NCI-H82 treated with DMSO at 0.1 percent for 48 hours (cell line): ENCODE measurements at regions not wholly inside any gene's neighbourhood (a gene's known extent, or its start where the extent isn't known, plus 50 kb on each side); places are given as distances from the start of the nearest gene placed in this dataset.

Experiments used
- DNase-seq: peaks from one replicate; lab custom pipeline; 2025; ENCODE audit not compliant: unreplicated experiment; lab: John Stamatoyannopoulos, UW

DNA sequence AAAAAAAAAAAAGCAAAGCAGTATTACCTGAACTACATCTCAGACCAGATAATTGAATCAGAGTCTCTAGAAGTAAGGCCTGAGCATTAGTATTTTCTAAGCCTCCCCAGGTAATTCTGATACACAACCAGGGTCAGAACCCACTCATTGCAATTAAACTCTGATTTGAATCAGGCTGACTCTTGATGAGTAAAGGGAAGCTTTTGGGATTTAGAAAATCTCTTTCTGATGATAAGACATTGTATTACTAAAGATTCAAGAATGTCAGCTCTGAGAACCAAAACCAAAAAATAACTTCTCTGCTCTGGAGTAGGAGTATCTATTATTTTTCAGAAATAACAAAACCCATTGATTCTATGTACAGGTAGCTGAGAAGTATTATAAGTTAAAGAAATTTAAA, 100.1 kb upstream of the COL21A1 start:
- DNase-seq: no peak

DNA sequence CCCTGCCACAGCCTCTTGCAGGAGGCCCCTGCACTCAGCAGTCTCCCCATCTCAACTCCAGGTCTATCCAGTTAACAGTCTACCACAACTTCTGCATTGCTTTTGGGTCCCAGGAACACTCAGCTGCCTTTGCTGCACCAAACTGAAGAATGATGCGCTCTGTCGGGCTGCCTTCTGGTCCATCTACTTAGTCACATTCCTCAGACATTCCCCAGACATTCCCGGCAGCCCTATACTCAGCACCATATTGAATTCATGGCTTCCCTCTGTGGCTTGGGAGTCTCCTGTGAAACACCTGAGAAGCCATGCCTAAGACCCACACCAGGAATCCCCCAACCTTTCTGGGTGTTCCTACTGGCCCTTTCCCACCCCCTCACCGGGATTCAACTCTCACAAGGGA, 99.6 kb upstream of the COL21A1 start:
- DNase-seq: no peak

DNA sequence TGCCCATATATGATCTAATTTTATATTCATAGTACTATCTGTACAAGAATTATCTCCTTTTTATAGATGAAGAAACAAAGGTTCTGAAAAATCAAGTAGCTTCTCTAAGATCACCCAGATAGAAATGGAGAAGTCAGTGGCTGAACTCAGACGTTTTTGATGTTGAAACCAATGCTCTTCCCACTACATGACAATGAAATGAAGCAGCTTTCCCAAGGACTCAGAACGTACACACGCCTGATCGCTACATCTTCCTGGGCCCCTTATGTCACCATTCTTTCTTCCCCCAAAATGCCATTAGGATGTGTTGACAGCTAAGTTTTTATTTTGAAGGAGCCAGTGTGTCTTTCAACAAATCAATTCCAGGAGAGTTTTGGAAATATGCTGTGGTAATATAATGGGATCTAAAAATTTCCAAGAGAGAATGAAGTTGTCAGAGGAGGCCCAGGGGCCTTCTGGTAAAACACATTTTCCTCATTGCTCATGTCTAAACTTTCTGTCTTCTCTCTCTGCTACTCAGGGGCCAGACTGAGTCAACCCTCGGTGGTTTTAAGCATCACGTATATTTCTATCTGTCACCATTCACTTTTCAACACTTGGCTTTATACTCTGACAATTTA, 98.1 kb upstream of the COL21A1 start:
- DNase-seq: no peak

DNA sequence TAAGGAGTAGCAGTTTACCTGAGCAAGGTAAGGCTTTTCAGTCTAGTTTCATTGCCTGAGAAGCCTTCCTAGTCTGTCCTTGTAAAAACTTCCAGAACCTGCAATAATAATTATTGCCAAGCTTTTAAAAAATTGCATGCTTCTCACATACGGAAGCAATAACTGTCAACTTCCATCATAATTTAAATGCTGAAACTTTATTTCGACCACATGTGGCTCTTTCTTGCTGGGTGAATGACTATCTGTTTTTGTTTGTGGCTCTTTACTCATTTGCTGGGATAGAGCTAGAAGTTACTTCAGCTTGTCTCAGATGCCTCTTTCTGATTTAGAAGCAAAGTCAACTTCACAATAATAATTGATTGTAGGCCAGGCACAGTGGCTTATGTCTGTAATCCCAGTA, 95.9 kb upstream of the COL21A1 start:
- no peak for DNase-seq

DNA sequence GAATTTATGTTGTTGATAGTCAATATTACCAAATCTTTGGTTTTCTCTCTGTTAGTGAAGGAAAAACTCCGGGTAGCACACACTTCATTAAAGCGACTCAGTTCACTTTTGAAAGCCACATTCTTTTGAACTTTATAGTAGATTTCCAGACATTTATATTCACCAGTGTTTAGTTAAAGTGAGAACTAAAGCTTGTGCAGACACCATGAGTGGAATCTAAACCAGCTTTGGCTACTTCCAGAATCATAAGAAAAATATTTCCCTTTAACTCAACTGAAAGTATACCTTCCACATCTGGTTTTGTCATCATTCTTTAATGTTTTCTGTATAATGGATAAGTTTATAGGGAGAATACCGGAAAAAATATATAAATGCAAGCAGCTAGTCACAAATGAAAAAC, 92.1 kb upstream of the COL21A1 start:
- no peak for DNase-seq

DNA sequence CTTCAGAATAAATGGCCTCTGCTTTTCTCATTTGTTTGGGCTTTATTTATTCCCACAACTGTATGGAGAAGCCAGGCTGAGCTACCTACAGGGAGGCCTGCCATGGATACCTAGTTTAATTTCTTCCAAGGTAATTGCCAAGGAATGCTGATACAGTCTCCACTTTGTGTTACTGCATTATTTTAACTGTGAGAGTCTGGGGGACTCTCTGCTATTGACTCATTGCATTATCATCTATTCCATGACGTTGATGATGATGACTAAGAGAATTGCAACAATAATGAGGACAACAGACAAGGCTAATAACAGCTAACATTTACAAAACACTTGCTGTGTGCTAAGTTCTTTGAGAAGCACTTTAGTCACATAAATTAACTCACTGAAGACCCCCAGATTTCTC, 88.3 kb upstream of the COL21A1 start:
- no peak for DNase-seq

DNA sequence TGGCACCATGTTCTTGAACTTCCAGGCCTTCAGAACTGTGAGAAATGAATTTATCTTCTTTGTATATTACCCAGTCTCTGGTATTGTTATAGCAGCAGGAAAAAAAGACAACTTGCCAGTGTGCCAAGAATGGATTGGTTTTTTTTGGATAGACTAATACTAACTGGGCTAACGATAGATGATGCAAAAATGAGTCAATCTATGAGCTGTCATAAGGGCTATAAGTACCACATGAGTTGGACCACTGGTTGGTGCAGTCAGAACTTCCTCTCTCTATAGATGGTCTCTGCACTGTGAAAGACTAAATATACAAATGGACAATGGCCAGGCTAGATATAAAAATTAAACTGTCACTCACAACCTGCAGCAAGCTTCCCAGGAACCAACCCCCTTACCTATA, 87.6 kb upstream of the COL21A1 start:
- DNase-seq: no peak

DNA sequence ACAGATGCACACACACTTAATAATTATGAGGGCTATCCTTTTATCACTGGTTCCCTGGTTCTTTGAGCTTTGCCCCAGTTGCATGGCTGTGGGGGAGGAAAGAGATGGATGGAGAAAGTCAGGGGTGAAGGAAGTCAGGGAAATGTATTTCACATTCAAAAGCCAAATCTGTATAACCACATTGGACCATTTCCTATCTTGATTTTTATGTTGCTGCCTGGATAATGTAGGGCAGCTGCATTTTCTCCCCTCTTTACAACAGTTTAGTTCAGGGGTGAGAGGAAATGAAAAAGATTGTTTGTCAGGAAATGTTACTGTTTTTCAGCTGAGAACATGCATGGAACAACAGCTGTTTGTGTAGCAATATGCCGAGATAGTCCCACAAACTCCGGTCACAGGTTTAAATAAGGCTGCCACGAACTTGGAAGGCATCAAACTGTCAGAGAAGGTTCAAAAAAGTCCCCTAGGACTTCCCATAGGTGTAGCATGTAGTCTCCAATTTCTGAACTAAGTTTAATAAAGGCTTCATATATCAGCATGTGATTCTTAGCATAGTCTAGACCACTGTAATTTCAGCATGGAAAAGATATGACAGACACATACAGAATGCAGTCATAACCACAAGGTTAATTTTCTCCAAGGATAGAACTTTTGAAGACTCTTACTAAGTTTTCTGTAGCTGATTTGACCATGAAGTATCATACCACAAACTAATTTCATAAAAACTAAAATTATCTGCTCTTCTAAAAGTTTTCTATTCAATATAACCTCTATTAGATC, 82.1 kb upstream of the COL21A1 start:
- DNase-seq: no peak

DNA sequence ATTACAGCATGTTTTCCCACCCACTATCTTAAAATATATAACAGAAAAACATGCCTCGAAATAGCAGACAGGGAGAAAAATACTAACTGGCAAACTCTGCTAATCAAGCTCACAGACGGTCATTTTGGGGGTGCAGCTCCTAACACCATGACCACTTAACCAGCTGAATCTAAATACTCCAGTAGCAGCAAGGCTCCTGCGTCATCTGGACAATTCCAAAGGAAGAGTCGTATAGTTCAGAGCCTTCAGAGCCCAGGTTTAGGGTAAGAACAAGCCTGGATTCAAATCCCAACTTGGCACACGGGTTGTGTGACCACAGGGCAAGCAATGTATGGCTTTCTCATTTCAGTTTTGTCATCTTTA, 81.3 kb upstream of the COL21A1 start:
- no peak for DNase-seq

DNA sequence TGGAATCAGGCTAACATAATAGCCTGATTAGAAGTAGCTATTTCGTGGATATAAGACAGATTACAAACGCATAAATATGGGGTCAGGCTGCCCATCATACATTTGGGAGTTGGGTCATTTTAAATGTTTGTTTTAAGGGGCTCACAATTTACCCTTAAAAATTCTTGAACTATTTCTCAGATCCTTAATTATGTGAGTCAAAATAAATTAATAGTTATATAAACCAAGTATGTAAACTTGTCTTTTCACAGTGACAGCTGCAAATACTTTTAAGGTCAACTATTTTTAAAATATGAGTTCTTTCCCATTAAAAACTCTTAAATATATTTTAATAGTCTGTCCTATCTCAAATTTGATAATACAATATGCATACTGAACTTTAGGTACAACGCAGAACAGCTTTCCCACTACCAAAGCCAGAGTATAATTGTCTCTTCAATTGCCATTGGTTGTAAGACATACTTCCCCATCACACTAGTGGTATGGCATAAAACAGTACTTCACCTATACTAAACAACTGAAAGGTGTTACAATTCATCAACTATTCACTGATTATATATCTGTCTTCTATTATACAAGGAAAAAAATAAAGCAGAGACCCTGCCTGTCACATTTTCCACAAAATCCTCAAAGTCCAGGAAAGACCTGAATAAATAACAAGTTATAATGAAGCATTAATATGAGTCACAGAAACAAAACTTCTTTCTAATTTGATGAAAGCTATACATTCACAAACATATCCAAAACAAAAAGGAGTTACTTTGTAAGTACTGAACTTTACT, 80.8 kb upstream of the COL21A1 start:
- no peak for DNase-seq

DNA sequence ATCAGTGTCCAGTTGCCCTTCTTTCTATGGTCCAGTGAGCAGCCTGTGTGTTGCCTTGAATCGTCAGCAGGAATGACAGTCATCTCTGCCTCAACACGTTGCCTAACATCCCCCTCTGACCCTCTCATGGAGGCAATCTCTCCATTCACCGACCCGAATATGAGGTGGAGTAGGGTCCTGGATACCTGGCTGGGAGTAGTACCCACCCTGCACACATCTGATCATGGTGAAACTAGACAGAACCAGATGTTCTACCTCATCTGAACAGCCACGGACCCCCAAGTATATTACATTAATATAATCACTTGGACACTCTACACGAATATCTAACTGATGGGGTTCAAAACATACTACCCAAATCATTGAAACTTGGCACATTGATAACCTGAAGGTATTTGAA, 77.0 kb upstream of the COL21A1 start:
- DNase-seq: no peak

DNA sequence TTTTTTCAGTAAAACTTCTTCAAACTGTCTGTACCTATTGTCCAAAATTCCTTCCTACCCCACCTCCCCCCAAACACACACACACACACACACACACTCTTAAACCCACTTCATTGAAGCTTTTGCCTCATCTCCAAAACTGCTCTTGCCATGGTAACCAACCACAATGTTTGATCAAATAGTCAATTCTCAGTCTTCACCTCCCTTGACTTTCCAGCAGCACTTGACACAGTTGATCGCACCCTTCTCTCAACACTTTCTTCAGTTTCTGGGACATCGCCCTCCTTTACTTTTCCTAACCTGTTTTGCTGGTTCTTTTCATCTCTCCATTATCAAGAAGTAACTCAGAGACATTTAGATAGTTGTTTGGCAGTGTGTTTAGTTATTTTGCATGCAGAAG, 71.5 kb upstream of the COL21A1 start:
- no peak for DNase-seq

DNA sequence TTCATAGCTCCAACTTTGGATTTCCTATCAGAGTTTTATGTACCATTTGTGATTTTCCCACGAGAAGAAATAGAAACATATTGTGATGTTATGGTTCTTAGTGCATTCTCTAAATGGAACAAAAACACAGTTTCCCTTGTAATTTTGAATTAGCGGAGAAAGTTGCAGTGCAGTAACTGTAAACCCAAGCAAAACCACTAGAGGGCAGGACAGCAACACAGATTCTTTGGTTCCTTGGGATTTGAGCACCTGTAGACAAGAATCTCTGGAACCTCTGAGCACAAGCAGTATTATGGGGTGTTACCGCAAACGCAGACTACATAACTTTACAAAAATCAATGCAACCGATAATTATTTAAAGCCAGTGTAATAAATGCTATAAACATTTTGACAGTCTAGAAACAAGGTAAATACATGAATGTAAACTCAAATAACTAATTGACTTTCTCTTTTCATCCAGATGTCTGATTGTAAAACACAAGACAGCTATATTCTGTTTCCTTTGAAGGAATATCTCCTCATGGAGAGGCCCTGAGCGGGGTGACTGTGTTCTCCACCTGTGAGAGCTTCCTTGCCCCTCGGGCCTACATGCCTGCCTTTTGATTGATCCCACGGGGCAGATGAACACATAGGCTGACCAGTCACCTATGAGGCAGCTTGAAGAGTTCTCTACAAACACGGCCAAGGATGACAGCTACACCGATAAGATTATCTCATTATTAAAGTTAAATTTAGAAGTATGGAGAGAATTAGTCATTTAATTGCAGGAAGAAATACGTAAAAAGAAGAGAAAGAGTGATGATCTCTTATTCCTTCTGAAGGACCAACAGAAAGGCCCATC, 67.5 kb upstream of the COL21A1 start:
- DNase-seq: no peak

DNA sequence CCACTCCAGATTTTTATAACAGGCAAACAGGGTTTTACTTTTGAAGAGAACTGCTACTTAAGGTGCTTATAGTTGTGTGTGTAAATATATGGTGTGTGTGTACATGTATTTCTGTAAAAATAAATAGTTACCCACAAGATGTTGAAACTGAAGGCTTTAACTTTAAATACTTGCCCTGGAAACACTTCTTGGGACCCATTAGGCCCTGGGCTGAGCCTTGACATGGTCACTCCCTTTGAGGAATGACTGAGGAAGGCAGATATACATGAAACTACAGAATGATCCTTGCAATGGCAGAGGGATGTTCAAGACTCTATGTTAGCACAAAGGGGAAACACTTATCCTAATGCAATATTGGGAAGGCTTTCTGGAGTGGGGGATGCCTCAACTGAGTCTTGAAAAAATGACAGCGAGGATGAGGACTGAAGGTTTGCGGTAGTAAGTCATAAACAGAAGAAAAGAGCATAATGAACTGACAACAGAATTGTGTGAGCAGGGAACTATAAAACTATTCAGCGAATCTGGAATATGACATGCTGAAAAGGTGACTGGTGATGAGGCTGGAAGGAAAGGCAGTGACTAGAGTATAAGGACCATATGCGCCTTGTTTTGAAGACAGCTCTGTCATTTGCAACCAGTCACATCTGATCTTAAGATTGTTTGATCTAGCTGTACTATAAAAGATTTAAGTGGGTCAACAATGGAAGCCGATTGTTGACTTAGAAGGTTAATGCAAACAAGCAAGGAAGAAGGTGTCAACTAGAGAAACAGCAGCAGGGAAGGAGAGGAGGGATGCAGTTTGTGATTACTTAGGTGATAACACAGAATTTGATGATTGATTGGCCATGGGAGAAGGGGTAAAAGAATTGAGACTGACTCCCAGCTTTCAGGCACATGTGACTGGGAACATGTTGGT, 64.4 kb upstream of the COL21A1 start:
- no peak for DNase-seq

DNA sequence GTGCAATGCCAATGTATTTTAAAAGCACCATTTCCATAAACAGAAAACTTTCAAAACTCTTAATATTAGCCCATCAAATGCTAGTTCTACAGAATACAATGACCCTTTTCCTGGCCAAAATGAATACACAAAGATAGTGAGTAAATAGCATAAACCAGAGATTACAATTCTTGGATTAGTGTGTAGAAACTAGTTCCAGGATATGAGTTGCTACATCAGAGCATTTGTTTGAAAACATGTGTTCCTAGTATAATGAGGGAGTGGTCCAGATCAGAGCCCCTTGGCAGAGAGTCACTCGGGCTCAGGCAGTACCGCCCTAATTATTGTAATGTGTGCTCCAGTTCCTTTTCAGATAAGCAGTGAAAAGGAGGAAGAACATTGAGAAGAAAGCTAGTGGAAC, 63.7 kb upstream of the COL21A1 start:
- DNase-seq: no peak

DNA sequence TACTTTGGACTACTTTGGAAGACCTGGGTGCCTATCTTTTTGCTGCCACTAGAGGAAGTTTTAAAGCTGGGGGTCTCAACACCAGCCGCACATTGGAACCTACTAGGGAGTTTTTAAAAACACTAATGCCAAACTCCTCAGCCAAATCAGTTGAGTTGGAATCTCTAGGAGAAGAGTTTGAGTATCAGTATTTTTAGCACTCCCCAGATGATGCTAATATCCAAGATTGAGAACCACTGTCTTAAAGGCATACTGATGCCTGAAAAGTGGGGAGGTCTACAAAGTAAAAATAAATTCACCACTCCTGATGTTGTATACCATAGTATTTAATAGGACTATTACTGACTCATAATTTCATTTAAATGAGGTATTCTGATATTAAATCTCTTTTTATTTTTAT, 62.9 kb upstream of the COL21A1 start:
- no peak for DNase-seq

DNA sequence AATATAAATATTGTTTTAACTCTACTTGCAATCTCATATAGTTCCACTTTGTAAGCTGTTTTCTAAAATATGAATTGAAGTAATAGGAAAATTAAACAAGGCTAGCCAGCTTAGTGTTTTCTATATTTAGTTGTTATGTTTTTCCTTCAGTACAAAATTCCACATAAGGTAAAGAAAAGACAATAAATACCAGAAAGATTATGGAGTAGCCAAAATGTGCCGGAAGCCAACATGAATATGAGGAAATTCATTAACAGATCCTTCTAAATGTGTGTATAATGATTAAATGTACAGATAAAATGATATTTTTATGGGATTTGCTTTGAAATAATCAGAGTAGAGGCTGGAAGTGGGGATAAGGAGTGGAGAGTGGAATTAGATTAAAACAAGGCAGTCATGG, 52.5 kb upstream of the COL21A1 start:
- no peak for DNase-seq

DNA sequence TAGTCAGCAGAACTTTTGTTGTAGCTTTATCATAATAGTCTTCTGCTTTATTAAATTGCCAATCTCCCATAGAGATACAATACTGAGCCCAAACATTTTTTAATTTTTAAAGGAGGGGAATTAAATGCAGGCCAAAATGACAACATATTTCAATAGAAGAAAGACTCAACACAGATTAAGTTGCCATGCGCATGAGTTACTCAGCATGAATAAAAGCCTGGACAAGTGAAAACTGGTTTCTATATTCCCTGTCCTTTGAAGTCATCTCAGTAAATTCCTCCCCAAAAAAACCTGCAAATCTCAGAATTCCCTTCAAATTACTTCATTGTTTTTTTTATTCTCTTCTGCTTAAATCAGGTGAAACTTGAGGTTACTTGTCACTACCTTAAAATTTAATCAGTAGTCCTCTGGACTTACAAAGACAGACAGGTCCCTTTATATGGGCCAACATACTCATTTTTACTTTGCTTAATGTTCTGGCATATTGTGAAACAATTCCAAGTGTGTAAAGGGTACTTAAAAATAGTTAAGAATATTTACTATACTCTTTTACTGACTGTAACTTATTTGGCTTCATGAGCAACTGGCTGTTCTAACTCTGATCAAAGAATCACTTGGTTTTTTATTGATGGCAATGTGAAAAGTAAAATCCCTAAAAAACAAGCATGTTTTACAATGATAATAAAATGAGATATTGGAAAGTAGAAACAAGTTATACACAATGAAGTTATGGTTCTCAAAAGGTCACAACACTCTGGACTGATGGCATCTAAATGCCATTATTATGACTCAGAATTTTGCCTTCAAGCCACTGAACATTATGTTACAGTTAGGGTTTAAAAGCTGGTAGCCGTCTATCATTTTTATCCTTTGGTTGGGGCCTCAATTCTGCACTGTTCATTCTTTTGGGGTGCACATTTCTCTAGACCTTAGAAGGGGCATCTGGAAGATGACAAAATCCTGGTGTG, 49.9 kb upstream of the COL21A1 start:
- no peak for DNase-seq
